Tibial artery (tissue), 4 donors: ENCODE measurements at regions not wholly inside any gene's neighbourhood (a gene's known extent, or its start where the extent isn't known, plus 50 kb on each side); places are given as distances from the start of the nearest gene placed in this dataset.

Experiments used
- DNase-seq, 2 donors: peaks; one replicate each; pipeline ENCODE4 v3.0.0-alpha.2; 2019
- H3K27ac ChIP-seq, 2 donors: fragments of 200-600 bp; sonication (generic) in 1 of 2; 1 replicate in 1 of 2; 2 replicates in 1 of 2; pipeline ENCODE4 v1.5.1; 2018 to 2019; ENCODE audit warnings: mild to moderate bottlenecking in 1 of 2
- H3K27me3 ChIP-seq, 2 donors: fragments of 200-600 bp; sonication (generic) in 1 of 2; one replicate each; pipeline versions ENCODE4 v1.5.1 to v1.6.0; 2016 to 2019
- H3K36me3 ChIP-seq, 3 donors: fragments of 200-600 bp; sonication (generic) in 2 of 3; one replicate each; pipeline ENCODE4 v1.5.1; 2016 to 2019; ENCODE audit warnings: mild to moderate bottlenecking in 2 of 3
- H3K4me1 ChIP-seq, 4 donors: fragments of 200-600 bp; sonication (generic) in 2 of 4; 1 replicate in 3 of 4; 2 replicates in 1 of 4; pipeline ENCODE4 v1.5.1; 2016 to 2019
- H3K4me3 ChIP-seq, 2 donors: fragments of 200-600 bp; sonication (generic) in 1 of 2; 1 replicate in 1 of 2; 2 replicates in 1 of 2; pipeline ENCODE4 v1.5.1; 2018 to 2019; ENCODE audit warnings: mild to moderate bottlenecking in 2 of 2
- H3K9me3 ChIP-seq, 3 donors: fragments of 200-600 bp; sonication (generic) in 1 of 3; one replicate each; pipeline ENCODE4 v1.5.1; 2016 to 2019
- CTCF ChIP-seq, 2 experiments: fragments of 200-600 bp in 1 of 2; fragments of 450-650 bp in 1 of 2; IDR thresholded peaks; one replicate each; pipeline ENCODE4 v1.5.1; 2017 to 2019; ENCODE audit warnings: antibody characterized with exemption in 2 of 2, mild to moderate bottlenecking in 1 of 2, moderate library complexity in 1 of 2
- intact Hi-C: fragments of 100-400 bp; cut with DNase I; formaldehyde crosslinking; loops from one replicate; pipeline ENCODE4 v1.15.0; 2023; ENCODE audit warnings: low total_unique reads

GRCh38 chr15:36430280-36430679 is 149.1 kb upstream of the CDIN1 start:
- H3K9me3 ChIP-seq: no peaks in the 10 kb centered on the region
- H3K4me1 ChIP-seq: no peaks in the 10 kb centered on the region
- DNase-seq: no peak
- intact Hi-C loops: no loop called here
- no peak overlapping the region for H3K4me3 ChIP-seq
- no peaks in the 10 kb centered on the region for H3K36me3 ChIP-seq
- no peak for TF ChIP-seq CTCF (IDR thresholded peaks at IDR 0.05)
- H3K27me3 ChIP-seq: no peaks in the 10 kb centered on the region
- no peak overlapping the region for H3K27ac ChIP-seq

- intact Hi-C loops: no loop called here
- no peaks in the 10 kb centered on the region for H3K36me3 ChIP-seq
- H3K27me3 ChIP-seq: no peaks in the 10 kb centered on the region
- no peak overlapping the region for H3K27ac ChIP-seq
- no peaks in the 10 kb centered on the region for H3K9me3 ChIP-seq
- no peak for TF ChIP-seq CTCF (IDR thresholded peaks at IDR 0.05)
- no peak overlapping the region for H3K4me3 ChIP-seq
- H3K4me1 ChIP-seq: no peaks in the 10 kb centered on the region
- no peak for DNase-seq
Observed at GRCh38 chr15:36430726-36431265, 148.6 kb upstream of the CDIN1 start.

- Histone ChIP-seq H3K36me3 (no peaks in the 10 kb centered on the region), H3K4me3 (no peak overlapping the region), H3K27me3 (no peaks in the 10 kb centered on the region), H3K4me1 (no peaks in the 10 kb centered on the region), H3K9me3 (no peaks in the 10 kb centered on the region), H3K27ac (no peak overlapping the region)
- no peak for TF ChIP-seq CTCF (IDR thresholded peaks at IDR 0.05)
- DNase-seq: no peak
- intact Hi-C loops: no loop called here
Observed at GRCh38 chr15:36432161-36432560, 147.3 kb upstream of the CDIN1 start.

GRCh38 chr15:36434177-36434576 is 145.2 kb upstream of the CDIN1 start:
- H3K27ac ChIP-seq: no peak overlapping the region
- no peak overlapping the region for H3K4me3 ChIP-seq
- H3K4me1 ChIP-seq: no peaks in the 10 kb centered on the region
- intact Hi-C loops: no loop called here
- TF ChIP-seq CTCF (IDR thresholded peaks at IDR 0.05): no peak
- no peaks in the 10 kb centered on the region for H3K27me3 ChIP-seq
- no peaks in the 10 kb centered on the region for H3K9me3 ChIP-seq
- no peaks in the 10 kb centered on the region for H3K36me3 ChIP-seq
- no peak for DNase-seq

GRCh38 chr15:36438499-36438898 is 140.9 kb upstream of the CDIN1 start:
- no peak for DNase-seq
- intact Hi-C loops: no loop called here
- H3K9me3 ChIP-seq: no peaks in the 10 kb centered on the region
- no peaks in the 10 kb centered on the region for H3K27me3 ChIP-seq
- no peaks in the 10 kb centered on the region for H3K36me3 ChIP-seq
- TF ChIP-seq CTCF (IDR thresholded peaks at IDR 0.05): no peak
- H3K4me1 ChIP-seq: no peaks in the 10 kb centered on the region
- H3K27ac ChIP-seq: no peak overlapping the region
- no peak overlapping the region for H3K4me3 ChIP-seq

GRCh38 chr15:36447373-36447772 is 132.1 kb upstream of the CDIN1 start:
- H3K4me3 ChIP-seq: no peak overlapping the region
- H3K27ac ChIP-seq: no peak overlapping the region
- no peaks in the 10 kb centered on the region for H3K36me3 ChIP-seq
- H3K4me1 ChIP-seq: no peaks in the 10 kb centered on the region
- TF ChIP-seq CTCF (IDR thresholded peaks at IDR 0.05): no peak
- no peak for DNase-seq
- intact Hi-C loops: no loop called here
- H3K27me3 ChIP-seq: no peaks in the 10 kb centered on the region
- no peaks in the 10 kb centered on the region for H3K9me3 ChIP-seq
